ENCODE measurements at regions not wholly inside any gene's neighbourhood (a gene's known extent, or its start where the extent isn't known, plus 50 kb on each side); places are given as distances from the start of the nearest gene placed in this dataset.

DNA sequence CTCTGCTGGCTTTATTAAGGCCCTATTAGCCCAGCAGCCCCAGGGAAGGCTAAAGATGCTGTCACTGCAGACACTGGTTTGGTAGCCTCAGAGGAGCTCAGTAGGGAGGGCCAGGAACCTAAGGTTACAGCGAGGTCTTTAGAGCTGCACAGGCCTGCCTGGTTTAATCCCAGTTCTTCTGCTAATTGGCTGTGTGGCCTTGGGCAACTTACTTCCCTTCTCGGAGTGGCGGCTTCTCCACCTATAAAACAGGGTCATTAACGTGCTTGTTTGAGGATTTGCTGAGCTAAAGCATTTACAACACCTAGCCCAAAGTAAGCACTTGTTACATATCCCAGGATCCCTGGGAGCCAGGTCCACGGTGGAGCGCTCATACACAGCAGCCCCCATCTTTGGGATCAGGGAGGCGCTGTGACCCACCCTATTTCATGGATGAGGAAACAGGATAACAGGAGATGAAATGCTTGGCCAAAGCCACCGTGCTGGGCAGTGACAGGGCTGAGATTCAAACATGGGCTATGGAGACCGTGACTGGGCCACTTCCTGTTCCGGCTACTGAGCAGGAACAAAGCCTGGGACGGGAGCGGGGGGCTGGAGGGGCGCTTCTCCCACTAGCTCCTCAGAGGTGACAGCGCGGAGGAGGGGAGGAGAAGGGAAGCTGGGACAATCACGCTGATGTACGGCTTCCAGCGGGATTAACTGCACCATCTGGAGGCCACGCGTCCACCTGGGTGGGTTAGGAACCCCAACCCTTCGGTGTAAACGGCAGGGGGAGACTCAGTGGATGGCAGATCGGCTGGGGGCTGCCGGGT, 61.5 kb downstream of the IGLL1 start:
- no peak overlapping the region for H3K27ac ChIP-seq
- no peak overlapping the region for H3K4me3 ChIP-seq
- ATAC-seq (ENCODE audit: low FRiP score in 2 of 2): no peak
- no peaks in the 10 kb centered on the region for H3K36me3 ChIP-seq
- TF ChIP-seq, protein P1, sequence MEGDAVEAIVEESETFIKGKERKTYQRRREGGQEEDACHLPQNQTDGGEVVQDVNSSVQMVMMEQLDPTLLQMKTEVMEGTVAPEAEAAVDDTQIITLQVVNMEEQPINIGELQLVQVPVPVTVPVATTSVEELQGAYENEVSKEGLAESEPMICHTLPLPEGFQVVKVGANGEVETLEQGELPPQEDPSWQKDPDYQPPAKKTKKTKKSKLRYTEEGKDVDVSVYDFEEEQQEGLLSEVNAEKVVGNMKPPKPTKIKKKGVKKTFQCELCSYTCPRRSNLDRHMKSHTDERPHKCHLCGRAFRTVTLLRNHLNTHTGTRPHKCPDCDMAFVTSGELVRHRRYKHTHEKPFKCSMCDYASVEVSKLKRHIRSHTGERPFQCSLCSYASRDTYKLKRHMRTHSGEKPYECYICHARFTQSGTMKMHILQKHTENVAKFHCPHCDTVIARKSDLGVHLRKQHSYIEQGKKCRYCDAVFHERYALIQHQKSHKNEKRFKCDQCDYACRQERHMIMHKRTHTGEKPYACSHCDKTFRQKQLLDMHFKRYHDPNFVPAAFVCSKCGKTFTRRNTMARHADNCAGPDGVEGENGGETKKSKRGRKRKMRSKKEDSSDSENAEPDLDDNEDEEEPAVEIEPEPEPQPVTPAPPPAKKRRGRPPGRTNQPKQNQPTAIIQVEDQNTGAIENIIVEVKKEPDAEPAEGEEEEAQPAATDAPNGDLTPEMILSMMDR (IDR thresholded peaks at IDR 0.05): no peak
- TF ChIP-seq EP300 (IDR thresholded peaks at IDR 0.05) (no peak), POLR2AphosphoS5 (IDR thresholded peaks at IDR 0.05) (no peak), POLR2A (IDR thresholded peaks at IDR 0.05) (no peak)
- whole genome bisulfite sequencing, 2 donors: 86 to 87% methylated on average over 18 to 24 of the region's 24 CpGs
- no peak for DNase-seq
- H3K27me3 ChIP-seq: no peaks in the 10 kb centered on the region
- no peaks in the 10 kb centered on the region for H3K9me3 ChIP-seq
- peaks cover 22 to 29% (median 24%) of the 10 kb centered on the region in 4 donors for H3K4me1 ChIP-seq

DNA sequence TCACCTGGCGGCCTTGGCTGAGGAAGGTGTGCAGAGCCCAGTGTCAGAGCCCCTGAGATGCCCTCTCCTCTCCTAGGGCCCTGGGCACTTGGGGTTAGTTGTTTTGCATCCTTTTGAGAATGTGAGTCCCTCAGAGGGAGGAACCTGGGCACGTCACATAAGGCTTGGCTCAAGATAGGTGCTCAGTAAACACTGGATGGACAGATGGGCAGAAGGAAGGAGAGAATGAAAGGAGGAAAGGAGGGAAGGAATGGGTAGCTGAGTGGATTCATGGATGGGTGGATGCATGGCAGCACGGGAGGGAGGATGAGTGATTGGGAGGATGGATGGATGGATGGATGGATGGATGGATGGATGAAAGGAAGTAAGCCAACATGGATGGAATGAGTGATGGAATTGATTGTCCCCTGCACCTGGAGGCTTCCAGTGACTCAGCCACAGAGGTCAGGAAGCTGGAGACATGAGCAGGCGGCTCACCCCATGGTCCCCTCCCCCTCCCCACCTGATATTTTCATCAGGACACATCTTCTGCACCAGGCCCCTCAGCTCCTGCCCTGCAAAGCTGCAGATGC, 62.2 kb downstream of the IGLL1 start:
- TF ChIP-seq, protein P1 (IDR thresholded peaks at IDR 0.05): no peak
- TF ChIP-seq EP300 (IDR thresholded peaks at IDR 0.05): no peak
- TF ChIP-seq POLR2A (IDR thresholded peaks at IDR 0.05): no peak
- no peak for TF ChIP-seq POLR2AphosphoS5 (IDR thresholded peaks at IDR 0.05)
- DNase-seq (no peak), ATAC-seq (ENCODE audit: low FRiP score in 2 of 2) (no peak)
- 89 to 95% methylated on average over 3 to 4 of the region's 4 CpGs for WGBS, 2 donors
- no peaks in the 10 kb centered on the region for H3K27me3 ChIP-seq
- no peak overlapping the region for H3K4me3 ChIP-seq
- H3K4me1 ChIP-seq: peaks cover 20 to 28% (median 22%) of the 10 kb centered on the region in 4 donors
- no peaks in the 10 kb centered on the region for H3K36me3 ChIP-seq
- no peaks in the 10 kb centered on the region for H3K9me3 ChIP-seq
- H3K27ac ChIP-seq: no peak overlapping the region

DNA sequence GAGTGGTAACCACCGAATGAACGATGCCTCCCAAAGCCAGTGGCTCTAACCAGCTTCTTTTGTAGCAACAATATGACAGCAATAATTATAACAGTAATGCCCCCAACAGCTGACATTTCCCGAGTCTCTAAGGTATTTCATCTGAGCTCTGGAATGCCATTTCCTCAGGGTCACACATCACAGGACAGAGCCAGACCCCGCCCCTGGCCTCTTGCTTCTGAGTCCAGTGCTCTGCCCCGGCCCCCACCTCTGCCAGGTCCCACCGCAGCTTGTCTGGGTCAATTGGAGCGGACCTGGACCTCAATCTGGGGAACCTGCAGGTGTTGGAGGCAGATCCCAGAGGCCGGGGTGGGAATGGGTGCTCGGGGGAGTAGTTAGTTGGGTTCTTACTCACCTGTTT, 63.8 kb downstream of the IGLL1 start:
- H3K4me3 ChIP-seq: no peak overlapping the region
- no peaks in the 10 kb centered on the region for H3K36me3 ChIP-seq
- ATAC-seq (ENCODE audit: low FRiP score in 2 of 2) (no peak), DNase-seq (no peak)
- no peak overlapping the region for H3K27ac ChIP-seq
- H3K9me3 ChIP-seq: no peaks in the 10 kb centered on the region
- peaks cover 9 to 12% (median 11%) of the 10 kb centered on the region in 4 donors for H3K4me1 ChIP-seq
- WGBS, 2 donors: 87 to 89% methylated on average over 5 to 9 of the region's 9 CpGs
- H3K27me3 ChIP-seq: no peaks in the 10 kb centered on the region
- TF ChIP-seq POLR2AphosphoS5 (IDR thresholded peaks at IDR 0.05) (no peak), POLR2A (IDR thresholded peaks at IDR 0.05) (no peak), EP300 (IDR thresholded peaks at IDR 0.05) (no peak)
- TF ChIP-seq, protein P1 (IDR thresholded peaks at IDR 0.05): no peak

DNA sequence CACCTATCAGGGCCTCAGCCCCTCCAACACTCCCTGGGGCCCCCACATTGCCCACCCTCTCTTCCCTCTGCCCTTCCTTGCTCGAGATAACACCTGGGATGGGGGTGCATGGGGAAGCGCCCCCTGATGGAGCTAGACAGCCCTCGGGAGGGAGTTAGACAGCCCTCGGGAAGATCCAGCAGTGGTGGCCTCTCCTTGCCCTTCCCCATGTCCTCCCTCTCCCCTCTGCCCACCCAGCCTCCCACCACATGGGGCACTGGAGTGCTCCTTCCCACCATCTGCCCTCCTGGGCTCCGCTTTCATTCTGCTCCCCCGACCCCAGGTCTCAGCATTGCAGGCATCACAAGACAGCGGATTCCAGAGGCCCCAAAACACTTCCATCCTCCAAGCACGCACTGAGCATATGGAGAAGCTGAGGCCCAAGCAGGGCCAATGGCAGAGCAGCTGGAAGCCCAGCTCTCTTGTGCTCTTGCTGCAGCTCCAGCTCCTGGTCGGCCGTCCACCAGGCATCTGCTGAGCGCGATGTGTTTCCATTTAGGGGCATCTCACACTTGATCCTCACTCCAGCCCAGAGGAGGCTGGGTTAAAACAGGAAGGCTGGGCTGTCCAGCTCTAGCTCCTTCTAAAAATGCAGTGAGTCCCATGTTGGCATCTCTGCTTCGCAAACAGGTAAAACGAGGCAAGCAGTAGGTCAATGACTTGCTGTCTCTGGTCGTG, 65.6 kb downstream of the IGLL1 start:
- no peak for DNase-seq
- no peak overlapping the region for H3K27ac ChIP-seq
- TF ChIP-seq POLR2AphosphoS5 (IDR thresholded peaks at IDR 0.05): no peak
- TF ChIP-seq EP300 (IDR thresholded peaks at IDR 0.05): no peak
- TF ChIP-seq, protein P1 (IDR thresholded peaks at IDR 0.05): no peak
- no peaks in the 10 kb centered on the region for H3K27me3 ChIP-seq
- ATAC-seq (ENCODE audit: low FRiP score in 2 of 2): no peak
- WGBS, 2 donors: 90 to 94% methylated on average over 14 of the region's 15 CpGs
- no peaks in the 10 kb centered on the region for H3K36me3 ChIP-seq
- no peaks in the 10 kb centered on the region for H3K9me3 ChIP-seq
- H3K4me3 ChIP-seq: no peak overlapping the region
- no peaks in the 10 kb centered on the region for H3K4me1 ChIP-seq
